PC-9 (cell line): ENCODE measurements at regions not wholly inside any gene's neighbourhood (a gene's known extent, or its start where the extent isn't known, plus 50 kb on each side); places are given as distances from the start of the nearest gene placed in this dataset.

Experiments used
- BruUV-seq: library from RNA; stranded (reverse); fragments of 400-500 nt; replicated peaks from 2 replicates; lab custom pipeline; 2021; lab: Mats Ljungman, UMichigan
- CTCF ChIA-PET: fragments of 300-600 bp; sonication (Branson Sonifier 250); formaldehyde crosslinking; loops from one replicate; lab custom pipeline; 2022; ENCODE audit warnings: antibody characterized with exemption; lab: Charles Lee
- POLR2A ChIA-PET: fragments of 300-600 bp; sonication (Branson Sonifier 250); formaldehyde crosslinking; loops from one replicate; lab custom pipeline; 2022; ENCODE audit warnings: antibody characterized with exemption; ENCODE audit not compliant: unreplicated experiment; lab: Charles Lee
- DNase-seq, 2 experiments: peaks; one replicate each; pipeline versions ENCODE4 v3.0.0 to v3.0.0-alpha.2; 2015 to 2022; ENCODE audit warnings: mixed read lengths in 1 of 2
- H2AFZ ChIP-seq: fragments of 200-600 bp; sonication (generic); 2 replicates; pipeline ENCODE4 v1.8.1; 2017; ENCODE audit warnings: antibody characterized with exemption
- H3F3A ChIP-seq: fragments of 200-600 bp; sonication (generic); 2 replicates; pipeline ENCODE4 v1.8.1; 2017; ENCODE audit warnings: antibody characterized with exemption, mild to moderate bottlenecking, low read depth; ENCODE audit not compliant: insufficient read depth
- H3K27ac ChIP-seq: fragments of 200-600 bp; sonication (generic); 2 replicates; pipeline ENCODE4 v1.6.1; 2016; ENCODE audit warnings: mixed run types
- H3K27me3 ChIP-seq: fragments of 200-600 bp; sonication (generic); 2 replicates; pipeline ENCODE4 v1.6.1; 2016; ENCODE audit warnings: low read depth, mixed run types; ENCODE audit not compliant: insufficient read depth
- H3K36me3 ChIP-seq: fragments of 200-600 bp; sonication (generic); 2 replicates; pipeline ENCODE4 v1.6.1; 2016; ENCODE audit warnings: low read depth, mixed run types
- H3K4me1 ChIP-seq: fragments of 200-600 bp; sonication (generic); replicated peaks from 2 replicates; pipeline ENCODE4 v1.6.1; 2016; ENCODE audit warnings: mixed run types; ENCODE audit not compliant: insufficient read depth
- H3K4me2 ChIP-seq: fragments of 200-600 bp; sonication (generic); 2 replicates; pipeline ENCODE4 v1.6.1; 2017; ENCODE audit warnings: mixed run types
- H3K4me3 ChIP-seq: fragments of 200-600 bp; sonication (generic); 2 replicates; pipeline ENCODE4 v1.6.1; 2016; ENCODE audit warnings: mixed run types
- H3K79me2 ChIP-seq: fragments of 200-600 bp; sonication (generic); 2 replicates; pipeline ENCODE4 v1.6.1; 2017; ENCODE audit warnings: low read depth, mixed run types
- H3K9me2 ChIP-seq: fragments of 200-600 bp; sonication (generic); 2 replicates; pipeline ENCODE4 v1.8.1; 2017; ENCODE audit warnings: mild to moderate bottlenecking; ENCODE audit not compliant: insufficient read depth
- H3K9me3 ChIP-seq: fragments of 200-600 bp; sonication (generic); 2 replicates; pipeline ENCODE4 v1.8.1; 2016; ENCODE audit warnings: low read depth; ENCODE audit not compliant: insufficient read depth
- H4K20me1 ChIP-seq: fragments of 200-600 bp; sonication (generic); 2 replicates; pipeline ENCODE4 v1.8.1; 2017; ENCODE audit not compliant: insufficient read depth
- CTCF ChIP-seq: fragments of 200-600 bp; sonication (generic); conservative IDR thresholded peaks from 2 replicates; pipeline ENCODE4 v1.6.1; 2017; ENCODE audit warnings: mixed run types, antibody characterized with exemption, mild to moderate bottlenecking, moderate library complexity
- EZH2 ChIP-seq: fragments of 200-600 bp; sonication (generic); IDR thresholded peaks from 2 replicates; pipeline ENCODE4 v1.8.0; 2017; ENCODE audit warnings: antibody characterized with exemption, low read depth
- intact Hi-C: fragments of 100-400 bp; cut with micrococcal nuclease; formaldehyde crosslinking; loops from one replicate; pipeline ENCODE4 v1.10.0; 2022; ENCODE audit not compliant: unreplicated experiment

GRCh38 chr6:8707369-8707768, 272.0 kb upstream of the SLC35B3 start:
- Histone ChIP-seq H3K36me3 (no peaks in the 10 kb centered on the region), H3K4me2 (no peak overlapping the region), H3K4me1 (no peaks in the 10 kb centered on the region), H2AFZ (no peak overlapping the region), H4K20me1 (no peaks in the 10 kb centered on the region), H3K9me3 (no peaks in the 10 kb centered on the region), H3K27me3 (no peaks in the 10 kb centered on the region), H3F3A (no peaks in the 10 kb centered on the region), H3K27ac (no peak overlapping the region), H3K4me3 (no peak overlapping the region), H3K9me2 (no peaks in the 10 kb centered on the region), H3K79me2 (no peaks in the 10 kb centered on the region)
- no TSS peak for BruUV-seq
- CTCF ChIA-PET, result interaction anchor here (0.6 to 0.7 kb wide), 4 partner anchors 139 to 1727 kb away, joined by 3 to 4 read pairs (median 3); no protein-coding TSS in a partner anchor
- TF ChIP-seq CTCF, result no peak
- TF ChIP-seq EZH2, result no peak
- no peak for DNase-seq
- intact Hi-C loops, result loop anchor here (5.0 to 10.0 kb wide), 3 partner anchors 170 to 1147 kb away; no protein-coding TSS in a partner anchor
- POLR2A ChIA-PET, result no interaction called here

- no TSS peak for BruUV-seq
Observed at GRCh38 chr6:8705435-8706020, 270.2 kb upstream of the SLC35B3 start.

GRCh38 chr6:8703059-8703458, 267.7 kb upstream of the SLC35B3 start:
- no peaks in the 10 kb centered on the region for H3F3A ChIP-seq
- H3K4me3 ChIP-seq, result no peak overlapping the region
- no peaks in the 10 kb centered on the region for H3K79me2 ChIP-seq
- H3K9me3 ChIP-seq, result no peaks in the 10 kb centered on the region
- no peak overlapping the region for H3K4me2 ChIP-seq
- no peaks in the 10 kb centered on the region for H3K4me1 ChIP-seq
- H2AFZ ChIP-seq, result no peak overlapping the region
- no peak for DNase-seq
- intact Hi-C loops, result loop anchor here (10.0 kb wide), 1 partner anchor 1152 kb away; no protein-coding TSS in a partner anchor
- no peaks in the 10 kb centered on the region for H3K36me3 ChIP-seq
- POLR2A ChIA-PET, result no interaction called here
- CTCF ChIA-PET, result no interaction called here
- H3K9me2 ChIP-seq, result no peaks in the 10 kb centered on the region
- no TSS peak for BruUV-seq
- no peaks in the 10 kb centered on the region for H3K27me3 ChIP-seq
- TF ChIP-seq EZH2 (no peak), CTCF (no peak)
- no peak overlapping the region for H3K27ac ChIP-seq
- no peaks in the 10 kb centered on the region for H4K20me1 ChIP-seq

More at GRCh38 chr6:8705435-8706020, 270.2 kb upstream of the SLC35B3 start:
- Histone ChIP-seq H3K27me3 (no peaks in the 10 kb centered on the region), H3K9me3 (no peaks in the 10 kb centered on the region), H3K27ac (no peak overlapping the region), H3F3A (no peaks in the 10 kb centered on the region), H3K4me1 (no peaks in the 10 kb centered on the region), H3K4me3 (no peak overlapping the region), H3K4me2 (no peak overlapping the region), H4K20me1 (no peaks in the 10 kb centered on the region), H3K9me2 (no peaks in the 10 kb centered on the region), H3K36me3 (no peaks in the 10 kb centered on the region), H3K79me2 (no peaks in the 10 kb centered on the region), H2AFZ (no peak overlapping the region)
- TF ChIP-seq EZH2, result no peak
- no peak for TF ChIP-seq CTCF
- no peak for DNase-seq
- ChIA-PET POLR2A (no interaction called here), CTCF (no interaction called here)
- intact Hi-C loops, result loop anchor here (5.0 to 10.0 kb wide), 3 partner anchors 168 to 1149 kb away; no protein-coding TSS in a partner anchor
